ENCODE measurements at regions not wholly inside any gene's neighbourhood (a gene's known extent, or its start where the extent isn't known, plus 50 kb on each side); places are given as distances from the start of the nearest gene placed in this dataset.

DNA sequence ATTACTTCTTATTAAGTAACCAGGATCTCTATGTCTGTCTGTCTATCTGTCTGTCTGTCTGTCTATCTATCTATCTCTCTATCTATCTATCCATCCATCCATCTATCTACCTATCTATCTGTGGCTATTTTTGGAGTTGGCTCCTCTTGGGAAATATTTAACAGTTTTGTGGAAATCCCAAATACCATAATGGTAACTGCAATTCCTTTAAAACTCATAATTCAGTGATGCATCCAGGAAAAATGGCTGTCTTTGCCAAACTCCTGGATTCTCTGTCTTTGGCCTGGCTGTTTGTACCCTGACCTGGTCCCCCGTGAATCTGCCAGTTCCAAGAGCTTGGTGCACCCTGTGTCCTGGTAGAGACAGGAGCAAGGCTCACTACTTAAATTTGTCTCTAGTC is 197.0 kb downstream of the PCSK1 start:
- H3K4me3 ChIP-seq, result no peak overlapping the region
- CTCF ChIA-PET, result interaction anchor here (0.7 kb wide), 1 partner anchor 32 kb away, joined by 3 read pairs; no protein-coding TSS in a partner anchor
- no peak for ATAC-seq
- POLR2A ChIA-PET, result no interaction called here
- no peak for TF ChIP-seq ZSCAN20 (CRISPR knock-in tag; IDR thresholded peaks at IDR 0.05)
- TF ChIP-seq EHF (CRISPR knock-in tag; IDR thresholded peaks at IDR 0.05), result no peak
- TF ChIP-seq POLR2A (IDR thresholded peaks at IDR 0.05; ENCODE audit: low read length), result no peak
- TF ChIP-seq CBX2 (IDR thresholded peaks at IDR 0.05; ENCODE audit: borderline replicate concordance, low read depth), result no peak
- TF ChIP-seq ESRRA (IDR thresholded peaks at IDR 0.05; ENCODE audit: borderline replicate concordance, low read length), result no peak
- TF ChIP-seq HEYL (CRISPR knock-in tag; IDR thresholded peaks at IDR 0.05), result no peak
- no peak for TF ChIP-seq MAFK (IDR thresholded peaks at IDR 0.05; ENCODE audit: partially characterized antibody)
- no peak for TF ChIP-seq TP53 (CRISPR knock-in tag; IDR thresholded peaks at IDR 0.05)
- TF ChIP-seq, protein P1, sequence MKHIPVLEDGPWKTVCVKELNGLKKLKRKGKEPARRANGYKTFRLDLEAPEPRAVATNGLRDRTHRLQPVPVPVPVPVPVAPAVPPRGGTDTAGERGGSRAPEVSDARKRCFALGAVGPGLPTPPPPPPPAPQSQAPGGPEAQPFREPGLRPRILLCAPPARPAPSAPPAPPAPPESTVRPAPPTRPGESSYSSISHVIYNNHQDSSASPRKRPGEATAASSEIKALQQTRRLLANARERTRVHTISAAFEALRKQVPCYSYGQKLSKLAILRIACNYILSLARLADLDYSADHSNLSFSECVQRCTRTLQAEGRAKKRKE (CRISPR knock-in tag; IDR thresholded peaks at IDR 0.05; ENCODE audit: low read depth), result no peak
- no peak for TF ChIP-seq MAZ (IDR thresholded peaks at IDR 0.05; ENCODE audit: borderline replicate concordance, low read depth, low read length)
- TF ChIP-seq FOSL2 (IDR thresholded peaks at IDR 0.05), result no peak
- no peak for TF ChIP-seq FOSL2 (CRISPR knock-in tag; IDR thresholded peaks at IDR 0.05)
- no peaks in the 10 kb centered on the region for H3K4me1 ChIP-seq
- whole genome bisulfite sequencing (ENCODE audit: missing lambda C conversion rate), result 80% methylated on average over 1 of the region's 1 CpG
- peaks cover 3% of the 10 kb centered on the region; the same call in 1 of the 3 replicates for H3K9me3 ChIP-seq
- DNase-seq (ENCODE audit: low read depth in 1 of 2, low spot score in 1 of 2), result no peak
- FAIRE-seq, result no peak
- no peak overlapping the region for H3K27ac ChIP-seq
- no peak overlapping the region for H3K4me2 ChIP-seq

DNA sequence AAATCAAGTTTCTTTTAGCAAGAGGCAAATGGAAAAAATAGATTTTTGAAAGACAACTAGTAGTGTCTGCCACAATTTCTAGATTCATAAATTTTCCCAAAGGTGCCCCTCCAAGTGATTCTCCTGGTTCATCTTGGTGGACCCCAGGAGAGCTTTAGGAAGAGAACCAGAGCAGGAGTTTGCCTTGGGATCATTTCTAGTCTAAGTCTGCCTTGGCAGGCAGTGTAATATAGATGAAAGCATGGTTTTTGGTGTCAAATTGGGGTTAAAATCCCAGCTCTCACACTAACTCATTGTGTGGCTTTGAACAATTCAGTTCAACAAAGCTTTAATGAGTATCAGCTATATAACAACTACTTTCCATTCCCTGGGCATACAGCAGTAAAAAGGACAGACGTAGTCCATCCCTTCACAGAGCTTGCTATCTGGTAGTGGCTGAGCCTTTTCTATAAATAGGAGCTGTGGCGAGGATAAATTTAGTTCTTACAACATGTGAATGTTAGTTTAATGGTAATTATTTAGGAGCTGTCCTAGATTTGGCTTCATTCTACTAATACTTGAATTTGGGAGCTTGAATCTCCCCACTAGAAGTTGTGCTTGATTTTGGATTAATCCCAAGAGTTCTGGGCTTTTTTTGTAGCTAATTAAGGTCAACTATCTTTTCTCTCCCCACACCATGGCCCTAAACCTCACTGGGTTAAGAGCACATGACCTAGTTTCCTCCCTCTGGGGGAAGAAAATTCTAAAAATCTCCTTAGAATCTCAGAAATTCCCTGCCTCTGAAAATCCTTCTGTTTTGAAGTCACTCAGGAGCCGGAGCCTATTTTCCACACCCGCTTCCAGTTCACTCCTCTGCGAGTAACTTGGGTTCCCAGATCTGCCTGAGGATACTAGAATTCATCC is 197.8 kb downstream of the PCSK1 start:
- DNase-seq (ENCODE audit: low read depth in 1 of 2, low spot score in 1 of 2) (no peak), FAIRE-seq (no peak), ATAC-seq (no peak)
- POLR2A ChIA-PET, result no interaction called here
- WGBS (ENCODE audit: missing lambda C conversion rate), result 86% methylated on average over 5 of the region's 5 CpGs
- CTCF ChIA-PET, result interaction anchor here (1.2 kb wide), 1 partner anchor 34 kb away, joined by 3 read pairs; no protein-coding TSS in a partner anchor
- no peaks in the 10 kb centered on the region for H3K4me1 ChIP-seq
- H3K9me3 ChIP-seq, result peaks cover 3% of the 10 kb centered on the region; the same call in 1 of the 3 replicates
- TF ChIP-seq POLR2AphosphoS2 (conservative IDR thresholded peaks at IDR 0.05; ENCODE audit: low read length) (no peak), EHMT2 (IDR thresholded peaks at IDR 0.05; ENCODE audit: low read depth) (no peak), HDAC2 (IDR thresholded peaks at IDR 0.05) (no peak), CHD4 (IDR thresholded peaks at IDR 0.05; ENCODE audit: borderline replicate concordance) (no peak), ZC3H11A (IDR thresholded peaks at IDR 0.05) (no peak), NPAS2 (CRISPR knock-in tag; IDR thresholded peaks at IDR 0.05; ENCODE audit: borderline replicate concordance) (no peak), RNF2 (IDR thresholded peaks at IDR 0.05; ENCODE audit: borderline replicate concordance, low read depth) (no peak), RARB (CRISPR knock-in tag; IDR thresholded peaks at IDR 0.05) (no peak), SREBF2 (IDR thresholded peaks at IDR 0.05) (no peak), KDM1A (IDR thresholded peaks at IDR 0.05; ENCODE audit: low read depth) (no peak), SMC3 (IDR thresholded peaks at IDR 0.05) (no peak), PHF8 (IDR thresholded peaks at IDR 0.05; ENCODE audit: borderline replicate concordance, low read depth) (no peak), KDM5A (IDR thresholded peaks at IDR 0.05) (no peak), FOSL2 (IDR thresholded peaks at IDR 0.05) (no peak), FOSL2 (CRISPR knock-in tag; IDR thresholded peaks at IDR 0.05) (no peak), HOXB5 (CRISPR knock-in tag; IDR thresholded peaks at IDR 0.05) (no peak), ZFP36 (IDR thresholded peaks at IDR 0.05; ENCODE audit: borderline replicate concordance, partially characterized antibody) (no peak)
- TF ChIP-seq, protein P2, sequence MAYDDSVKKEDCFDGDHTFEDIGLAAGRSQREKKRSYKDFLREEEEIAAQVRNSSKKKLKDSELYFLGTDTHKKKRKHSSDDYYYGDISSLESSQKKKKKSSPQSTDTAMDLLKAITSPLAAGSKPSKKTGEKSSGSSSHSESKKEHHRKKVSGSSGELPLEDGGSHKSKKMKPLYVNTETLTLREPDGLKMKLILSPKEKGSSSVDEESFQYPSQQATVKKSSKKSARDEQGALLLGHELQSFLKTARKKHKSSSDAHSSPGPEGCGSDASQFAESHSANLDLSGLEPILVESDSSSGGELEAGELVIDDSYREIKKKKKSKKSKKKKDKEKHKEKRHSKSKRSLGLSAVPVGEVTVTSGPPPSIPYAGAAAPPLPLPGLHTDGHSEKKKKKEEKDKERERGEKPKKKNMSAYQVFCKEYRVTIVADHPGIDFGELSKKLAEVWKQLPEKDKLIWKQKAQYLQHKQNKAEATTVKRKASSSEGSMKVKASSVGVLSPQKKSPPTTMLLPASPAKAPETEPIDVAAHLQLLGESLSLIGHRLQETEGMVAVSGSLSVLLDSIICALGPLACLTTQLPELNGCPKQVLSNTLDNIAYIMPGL (CRISPR knock-in tag; IDR thresholded peaks at IDR 0.05; ENCODE audit: borderline replicate concordance), result no peak
- TF ChIP-seq, protein P3, sequence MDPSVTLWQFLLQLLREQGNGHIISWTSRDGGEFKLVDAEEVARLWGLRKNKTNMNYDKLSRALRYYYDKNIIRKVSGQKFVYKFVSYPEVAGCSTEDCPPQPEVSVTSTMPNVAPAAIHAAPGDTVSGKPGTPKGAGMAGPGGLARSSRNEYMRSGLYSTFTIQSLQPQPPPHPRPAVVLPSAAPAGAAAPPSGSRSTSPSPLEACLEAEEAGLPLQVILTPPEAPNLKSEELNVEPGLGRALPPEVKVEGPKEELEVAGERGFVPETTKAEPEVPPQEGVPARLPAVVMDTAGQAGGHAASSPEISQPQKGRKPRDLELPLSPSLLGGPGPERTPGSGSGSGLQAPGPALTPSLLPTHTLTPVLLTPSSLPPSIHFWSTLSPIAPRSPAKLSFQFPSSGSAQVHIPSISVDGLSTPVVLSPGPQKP (IDR thresholded peaks at IDR 0.05; ENCODE audit: low read depth, low read length), result no peak
- TF ChIP-seq, protein P1 (CRISPR knock-in tag; IDR thresholded peaks at IDR 0.05; ENCODE audit: low read depth), result no peak
- H3K4me2 ChIP-seq, result no peak overlapping the region
- H3K27ac ChIP-seq, result no peak overlapping the region
- H3K4me3 ChIP-seq, result no peak overlapping the region

Measured in A549 (cell line).